HepG2 (cell line): ENCODE measurements at regions not wholly inside any gene's neighbourhood (a gene's known extent, or its start where the extent isn't known, plus 50 kb on each side); places are given as distances from the start of the nearest gene placed in this dataset.
A peak's percentile ranks its signal among the peaks of the same experiment; 100 is the strongest.

Experiments used
- ATF4 ChIP-seq, 2 experiments: fragments of 450-650 bp in 1 of 2; sonication (generic) in 1 of 2; formaldehyde crosslinking; IDR thresholded peaks; 2 replicates each; pipeline versions ENCODE4 v1.5.0 to v1.8.0; 2020 to 2022; ENCODE audit warnings: mild to moderate bottlenecking in 1 of 2, missing genetic modification reagents in 1 of 2
- ATF7-NPFF ChIP-seq: sonication (generic); formaldehyde crosslinking; IDR thresholded peaks from 2 replicates; pipeline ENCODE4 v1.8.1; 2023; ENCODE audit warnings: mild to moderate bottlenecking, low read depth, missing genetic modification reagents, moderate library complexity
- CEBPG ChIP-seq: IDR thresholded peaks from 2 replicates; pipeline ENCODE4 v1.6.1; 2016
- CENPT ChIP-seq: sonication (generic); formaldehyde crosslinking; IDR thresholded peaks from 2 replicates; pipeline ENCODE4 v1.8.0; 2022; ENCODE audit warnings: low read depth, mild to moderate bottlenecking, moderate library complexity, missing genetic modification reagents
- DMTF1 ChIP-seq: sonication (generic); formaldehyde crosslinking; IDR thresholded peaks from 2 replicates; pipeline ENCODE4 v1.4.0; 2020; ENCODE audit warnings: mild to moderate bottlenecking, missing genetic modification reagents
- DNMT1 ChIP-seq: sonication (generic); formaldehyde crosslinking; IDR thresholded peaks from 2 replicates; pipeline ENCODE4 v1.5.1; 2020; ENCODE audit warnings: mild to moderate bottlenecking, missing genetic modification reagents
- FOXP4 ChIP-seq: sonication (generic); formaldehyde crosslinking; IDR thresholded peaks from 2 replicates; pipeline ENCODE4 v1.4.0; 2020; ENCODE audit warnings: missing genetic modification reagents
- NFE2L2 ChIP-seq: fragments of 150-350 bp; IDR thresholded peaks from 2 replicates; pipeline ENCODE4 v1.6.1; 2014; ENCODE audit warnings: low read length
- PRPF4 ChIP-seq: fragments of 200-400 bp; formaldehyde crosslinking; IDR thresholded peaks from 2 replicates; pipeline ENCODE4 v1.6.1; 2016; ENCODE audit warnings: low read length, low read depth; ENCODE audit not compliant: poor library complexity, severe bottlenecking
- TARDBP ChIP-seq: sonication (generic); formaldehyde crosslinking; IDR thresholded peaks from 2 replicates; pipeline ENCODE4 v1.8.0; 2022; ENCODE audit warnings: mild to moderate bottlenecking, missing genetic modification reagents
- TFDP1 ChIP-seq: IDR thresholded peaks from 2 replicates; pipeline ENCODE4 v1.6.1; 2016; ENCODE audit warnings: missing compliant biosample characterization, missing genetic modification reagents, borderline replicate concordance
- ZBTB14 ChIP-seq: sonication (generic); formaldehyde crosslinking; IDR thresholded peaks from 2 replicates; pipeline ENCODE4 v1.4.0; 2020; ENCODE audit warnings: missing genetic modification reagents
- ZKSCAN8 ChIP-seq: IDR thresholded peaks from 2 replicates; pipeline ENCODE4 v1.6.1; 2016; ENCODE audit warnings: borderline replicate concordance, missing genetic modification reagents, missing compliant biosample characterization
- ZSCAN21 ChIP-seq: sonication (generic); formaldehyde crosslinking; IDR thresholded peaks from 2 replicates; pipeline ENCODE4 v1.8.0; 2022; ENCODE audit warnings: mild to moderate bottlenecking, missing genetic modification reagents, moderate library complexity, borderline replicate concordance

- TF ChIP-seq ATF4 (CRISPR knock-in tag; IDR thresholded peaks at IDR 0.05) (peak in 1 of 2 experiments; percentile 46; a peak in 1 of 4 replicates), CENPT (CRISPR knock-in tag) (no peak), NFE2L2 (no peak), ZBTB14 (CRISPR knock-in tag) (no peak), DMTF1 (no peak), ZSCAN21 (no peak), FOXP4 (CRISPR knock-in tag) (peak; percentile 85), CEBPG (CRISPR knock-in tag) (peak; percentile 75), TARDBP (CRISPR knock-in tag) (no peak), PRPF4 (no peak), ZKSCAN8 (no peak), ATF7-NPFF (CRISPR knock-in tag) (no peak), TFDP1 (CRISPR knock-in tag) (no peak), DNMT1 (CRISPR knock-in tag) (no peak)
Measured at GRCh38 chr17:13933441-13934276, 135.6 kb upstream of the COX10 start (continued).
